H9 (cell line): ENCODE measurements at regions not wholly inside any gene's neighbourhood (a gene's known extent, or its start where the extent isn't known, plus 50 kb on each side); places are given as distances from the start of the nearest gene placed in this dataset.
"Not testable (repeated sequence)": the region's sequence is repeated elsewhere in the genome, so short reads cannot be mapped to it uniquely, and the experiment has no call there.

Experiments used
- DNase-seq: peaks from one replicate; pipeline ENCODE4 v3.0.0-alpha.2; 2017
- H2AFZ ChIP-seq: one replicate; pipeline ENCODE4 v1.6.1; 2013; ENCODE audit warnings: mild to moderate bottlenecking, low read length, control low read depth, moderate library complexity
- H2AK5ac ChIP-seq: 2 replicates; pipeline ENCODE4 v1.6.1; 2013; ENCODE audit warnings: low read length, control low read depth, mixed read lengths; ENCODE audit not compliant: insufficient read length
- H2BK120ac ChIP-seq: one replicate; pipeline ENCODE4 v1.6.1; 2013; ENCODE audit warnings: low read depth, mild to moderate bottlenecking, low read length, control low read depth, inconsistent platforms; ENCODE audit not compliant: poor library complexity, severe bottlenecking
- H2BK12ac ChIP-seq: 2 replicates; pipeline ENCODE4 v1.6.1; 2013; ENCODE audit warnings: low read length, control low read depth, mixed read lengths, low read depth; ENCODE audit not compliant: insufficient read length
- H2BK15ac ChIP-seq: 2 replicates; pipeline ENCODE4 v1.6.1; 2013; ENCODE audit warnings: low read depth, low read length, control low read depth
- H2BK20ac ChIP-seq: one replicate; pipeline ENCODE4 v1.6.1; 2013; ENCODE audit warnings: low read depth, mild to moderate bottlenecking, low read length, control low read depth, inconsistent platforms; ENCODE audit not compliant: poor library complexity, severe bottlenecking
- H2BK5ac ChIP-seq: 2 replicates; pipeline ENCODE4 v1.6.1; 2013; ENCODE audit warnings: low read length, control low read depth, mixed read lengths; ENCODE audit not compliant: insufficient read length
- H3K14ac ChIP-seq: 2 replicates; pipeline ENCODE4 v1.6.1; 2013; ENCODE audit warnings: low read length, control low read depth; ENCODE audit not compliant: insufficient read depth
- H3K18ac ChIP-seq: 2 replicates; pipeline ENCODE4 v1.6.1; 2013; ENCODE audit warnings: low read depth, mild to moderate bottlenecking, mixed read lengths, low read length, control low read depth; ENCODE audit not compliant: insufficient read length
- H3K23ac ChIP-seq: 2 replicates; pipeline ENCODE4 v1.6.1; 2013; ENCODE audit warnings: low read length, control low read depth, mixed read lengths, low read depth; ENCODE audit not compliant: insufficient read length
- H3K23me2 ChIP-seq: 2 replicates; pipeline ENCODE4 v1.6.1; 2013; ENCODE audit warnings: low read depth, mild to moderate bottlenecking, mixed read lengths, low read length, control low read depth; ENCODE audit not compliant: insufficient read length, poor library complexity, severe bottlenecking
- H3K27ac ChIP-seq: 2 replicates; pipeline ENCODE4 v1.5.1; 2013; ENCODE audit warnings: low read length, control low read depth, mixed read lengths, low read depth; ENCODE audit not compliant: insufficient read length
- H3K27me3 ChIP-seq: 2 replicates; pipeline ENCODE4 v1.6.1; 2013; ENCODE audit warnings: low read length, control low read depth, inconsistent platforms; ENCODE audit not compliant: insufficient read depth
- H3K4ac ChIP-seq: 2 replicates; pipeline ENCODE4 v1.6.1; 2013; ENCODE audit warnings: low read depth, mild to moderate bottlenecking, control low read depth, inconsistent platforms, low read length, moderate library complexity
- H3K4me1 ChIP-seq: 2 replicates; pipeline ENCODE4 v1.6.1; 2013; ENCODE audit warnings: low read length, control low read depth, inconsistent platforms; ENCODE audit not compliant: insufficient read depth
- H3K4me2 ChIP-seq: 2 replicates; pipeline ENCODE4 v1.6.1; 2013; ENCODE audit warnings: low read length, control low read depth, mixed read lengths; ENCODE audit not compliant: insufficient read length, insufficient read depth
- H3K56ac ChIP-seq: 2 replicates; pipeline ENCODE4 v1.6.1; 2013; ENCODE audit warnings: low read depth, mild to moderate bottlenecking, mixed read lengths, low read length, control low read depth; ENCODE audit not compliant: insufficient read length
- H3K79me1 ChIP-seq: 2 replicates; pipeline ENCODE4 v1.6.1; 2013; ENCODE audit warnings: low read depth, mild to moderate bottlenecking, moderate library complexity, low read length, control low read depth, inconsistent platforms; ENCODE audit not compliant: insufficient read depth, poor library complexity, severe bottlenecking
- H3K79me2 ChIP-seq: 2 replicates; pipeline ENCODE4 v1.6.1; 2013; ENCODE audit warnings: low read length, control low read depth, inconsistent platforms; ENCODE audit not compliant: insufficient read depth
- H3K9ac ChIP-seq: 2 replicates; pipeline ENCODE4 v1.6.1; 2013; ENCODE audit warnings: low read length, control low read depth, mixed read lengths; ENCODE audit not compliant: insufficient read length; ENCODE audit errors: extremely low read depth
- H3K9me3 ChIP-seq: one replicate; pipeline ENCODE4 v1.6.1; 2013; ENCODE audit warnings: low read depth, low read length, inconsistent platforms; ENCODE audit not compliant: control insufficient read depth
- H3T11ph ChIP-seq: one replicate; pipeline ENCODE4 v1.6.1; 2013; ENCODE audit warnings: mild to moderate bottlenecking, low read length, control low read depth, inconsistent platforms
- H4K20me1 ChIP-seq: one replicate; pipeline ENCODE4 v1.6.1; 2013; ENCODE audit not compliant: control insufficient read depth, insufficient read length, insufficient read depth
- H4K5ac ChIP-seq: 2 replicates; pipeline ENCODE4 v1.6.1; 2013; ENCODE audit warnings: low read depth, mild to moderate bottlenecking, mixed read lengths, low read length, control low read depth; ENCODE audit not compliant: insufficient read length
- H4K8ac ChIP-seq: replicated peaks from 2 replicates; pipeline ENCODE4 v1.6.1; 2013; ENCODE audit warnings: low read length, control low read depth, mixed read lengths, low read depth; ENCODE audit not compliant: insufficient read length
- H4K91ac ChIP-seq: 2 replicates; pipeline ENCODE4 v1.6.1; 2013; ENCODE audit warnings: low read depth, mild to moderate bottlenecking, moderate library complexity, mixed read lengths, low read length, control low read depth; ENCODE audit not compliant: insufficient read length
- H3K27ac Mint-ChIP-seq, 3 experiments: 2 replicates in 2 of 3; 3 replicates in 1 of 3; pipeline ENCODE4 v1.8.0; 2020 to 2021; ENCODE audit warnings: mixed read lengths in 3 of 3, mild to moderate bottlenecking in 1 of 3, moderate library complexity in 1 of 3
- H3K27me3 Mint-ChIP-seq: 2 replicates; pipeline ENCODE4 v1.8.0; 2021; ENCODE audit warnings: low read depth, mild to moderate bottlenecking, moderate library complexity, mixed read lengths
- H3K36me3 Mint-ChIP-seq, 3 experiments: 2 replicates in 2 of 3; 3 replicates in 1 of 3; pipeline ENCODE4 v1.8.0; 2020 to 2021; ENCODE audit warnings: low read depth in 3 of 3, mixed read lengths in 3 of 3; ENCODE audit not compliant: insufficient read depth in 1 of 3
- H3K4me1 Mint-ChIP-seq, 2 experiments: 2 replicates each; pipeline ENCODE4 v1.8.0; 2020; ENCODE audit warnings: mixed read lengths in 2 of 2
- H3K4me3 Mint-ChIP-seq, 2 experiments: 2 replicates in 1 of 2; 3 replicates in 1 of 2; pipeline ENCODE4 v1.8.0; 2020 to 2021; ENCODE audit warnings: mild to moderate bottlenecking in 2 of 2, mixed read lengths in 2 of 2, moderate library complexity in 1 of 2
- H3K9me3 Mint-ChIP-seq, 2 experiments: 2 replicates in 1 of 2; 3 replicates in 1 of 2; pipeline ENCODE4 v1.8.0; 2020; ENCODE audit warnings: mild to moderate bottlenecking in 2 of 2, mixed read lengths in 2 of 2, moderate library complexity in 1 of 2
- WGBS: extraction: QIAGEN DNeasy Blood & Tissue Kit; methylation state at CpG from one replicate; pipeline ENCODE4 v1.1.7; 2013; ENCODE audit warnings: missing lambda C conversion rate, low lambda C conversion rate, mixed read lengths; ENCODE audit not compliant: insufficient read length; ENCODE audit errors: extremely low coverage; 5-methylcytosine and 5-hydroxymethylcytosine counted together

DNA sequence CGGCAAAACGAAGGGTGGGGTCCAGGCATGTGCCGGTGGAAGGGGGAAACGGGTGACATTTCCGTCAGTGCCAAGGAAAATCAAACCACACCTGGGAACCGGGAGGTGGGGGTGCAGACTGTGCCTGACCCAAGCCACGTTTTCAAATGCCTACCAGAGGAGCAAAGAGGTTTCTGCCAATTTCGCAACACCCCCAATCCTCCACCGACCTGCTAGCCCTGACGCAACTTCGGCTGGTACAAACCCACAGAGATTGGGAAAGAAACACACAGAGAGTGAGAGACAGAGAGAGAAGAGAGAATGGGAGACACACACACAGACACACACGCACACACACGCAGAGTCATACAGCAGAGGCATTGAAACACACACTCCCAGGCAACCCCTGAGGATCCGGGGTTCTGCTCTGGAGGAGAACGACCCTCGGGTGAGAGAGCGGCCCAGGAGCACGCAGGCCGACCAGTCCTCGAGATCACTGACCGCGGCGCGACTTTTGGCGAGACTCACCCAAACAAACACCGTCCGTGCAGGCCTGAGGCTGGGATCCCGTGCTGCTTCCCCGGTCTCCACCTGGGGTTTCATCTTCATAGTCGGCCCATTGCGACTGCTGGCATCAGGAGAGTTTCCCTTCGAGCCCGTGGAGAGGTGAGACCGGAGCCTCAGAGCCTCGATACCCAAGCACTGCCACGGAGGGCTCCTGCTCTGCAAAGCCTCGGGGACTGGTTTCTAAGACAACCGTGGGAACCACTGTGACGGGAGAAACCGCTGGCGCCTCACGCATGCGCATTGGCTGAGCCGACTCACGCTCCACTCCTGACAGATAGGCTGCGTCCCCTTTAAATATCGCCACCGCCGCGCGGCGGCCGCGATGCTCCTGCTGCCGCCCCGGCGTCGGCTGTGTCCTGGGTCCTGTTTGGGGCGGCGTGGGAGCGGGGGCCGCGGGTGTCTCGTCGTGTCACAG lies 697.9 kb upstream of the TPTE start:
- not testable (repeated sequence) for H3K79me2 ChIP-seq, H2BK15ac ChIP-seq, H3K36me3 Mint-ChIP-seq, H3K9me3 ChIP-seq, H3K23ac ChIP-seq, H2BK12ac ChIP-seq, H4K91ac ChIP-seq, H3K4me1 Mint-ChIP-seq, H2BK20ac ChIP-seq, H3K27me3 ChIP-seq, H3K27ac ChIP-seq, H3T11ph ChIP-seq, H4K8ac ChIP-seq, H4K20me1 ChIP-seq, DNase-seq, H3K79me1 ChIP-seq, H3K4me1 ChIP-seq, H3K27me3 Mint-ChIP-seq, H3K27ac Mint-ChIP-seq, H3K18ac ChIP-seq, H3K4ac ChIP-seq, H4K5ac ChIP-seq, H3K4me3 Mint-ChIP-seq, H2AK5ac ChIP-seq, H3K14ac ChIP-seq, H2AFZ ChIP-seq, H2BK5ac ChIP-seq, H2BK120ac ChIP-seq, H3K56ac ChIP-seq, H3K4me2 ChIP-seq, H3K9ac ChIP-seq, H3K23me2 ChIP-seq
- WGBS, result no CpG with 5 or more reads among the region's 65 CpGs
- H3K9me3 Mint-ChIP-seq, result peaks cover 13 to 25% of the 10 kb centered on the region in 2 experiments

DNA sequence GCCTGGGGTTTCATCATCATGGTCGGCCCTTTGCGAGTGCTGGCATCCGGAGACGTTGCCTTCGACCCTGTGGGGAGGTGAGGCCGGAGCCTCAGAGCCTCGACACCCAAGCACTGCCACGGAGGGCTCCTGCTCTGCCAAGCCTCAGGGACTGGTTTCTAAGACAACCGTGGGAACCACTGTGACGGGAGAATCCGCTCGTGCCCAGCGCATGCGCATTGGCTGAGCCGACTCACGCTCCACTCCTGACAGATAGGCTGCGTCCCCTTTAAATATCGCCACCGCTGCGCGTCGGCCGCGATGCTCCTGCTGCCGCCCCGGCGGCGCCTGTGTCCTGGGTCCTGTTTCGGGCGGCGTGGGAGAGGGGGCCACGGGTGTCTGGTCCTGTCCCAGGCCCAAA lies 690.6 kb upstream of the TPTE start:
- not testable (repeated sequence) for H3K23me2 ChIP-seq, H2AK5ac ChIP-seq, H3K4me2 ChIP-seq, H2BK5ac ChIP-seq, H2AFZ ChIP-seq, H2BK20ac ChIP-seq, H4K20me1 ChIP-seq, H3K79me2 ChIP-seq, H3K27ac Mint-ChIP-seq, H3K9me3 ChIP-seq, H3K27me3 Mint-ChIP-seq, H3K56ac ChIP-seq, H3K23ac ChIP-seq, H4K91ac ChIP-seq, H3T11ph ChIP-seq, H4K5ac ChIP-seq, H3K36me3 Mint-ChIP-seq, H3K4me1 Mint-ChIP-seq, H3K14ac ChIP-seq, H2BK12ac ChIP-seq, H3K4ac ChIP-seq, H2BK15ac ChIP-seq, H2BK120ac ChIP-seq, H3K4me1 ChIP-seq, H3K79me1 ChIP-seq, H3K27me3 ChIP-seq, H3K9ac ChIP-seq, H3K18ac ChIP-seq, DNase-seq, H3K27ac ChIP-seq, H4K8ac ChIP-seq, H3K4me3 Mint-ChIP-seq
- peaks cover 11 to 14% of the 10 kb centered on the region in 2 experiments for H3K9me3 Mint-ChIP-seq
- WGBS, result no CpG with 5 or more reads among the region's 32 CpGs
